SKM-1 treated with dmso at 0.1 percent for 144 hours (cell line): ENCODE measurements at regions not wholly inside any gene's neighbourhood (a gene's known extent, or its start where the extent isn't known, plus 50 kb on each side); places are given as distances from the start of the nearest gene placed in this dataset.
"Not testable (repeated sequence)": the region's sequence is repeated elsewhere in the genome, so short reads cannot be mapped to it uniquely, and the experiment has no call there.

Source experiments
- DNase-seq: peaks from one replicate; lab custom pipeline; 2025; ENCODE audit not compliant: unreplicated experiment; lab: John Stamatoyannopoulos, UW

- DNase-seq = no peak
Measured at GRCh38 chr11:23138761-23139160, 278.5 kb upstream of the CCDC179 start.

DNA sequence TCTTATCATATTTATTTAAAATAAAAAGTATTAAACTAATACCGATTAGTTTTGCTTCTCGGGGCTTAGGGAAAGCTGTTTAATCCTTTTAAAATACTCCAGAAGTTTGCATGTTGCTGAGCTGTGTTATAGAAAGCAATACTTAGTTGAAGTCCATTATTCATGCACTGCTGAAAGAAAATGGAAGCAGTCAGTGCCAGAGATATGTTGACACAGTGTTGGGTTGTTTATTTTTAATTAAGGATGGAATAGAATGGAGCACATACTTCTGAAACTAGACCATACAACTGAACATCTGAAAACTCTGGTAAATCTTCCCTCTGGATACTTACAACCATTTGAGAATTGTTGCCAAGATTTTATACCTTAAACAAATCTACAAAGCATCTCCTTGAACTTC lies 282.7 kb upstream of the CCDC179 start:
- DNase-seq = no peak

- no peak for DNase-seq
Measured at GRCh38 chr11:23151819-23152218, 291.5 kb upstream of the CCDC179 start.

DNA sequence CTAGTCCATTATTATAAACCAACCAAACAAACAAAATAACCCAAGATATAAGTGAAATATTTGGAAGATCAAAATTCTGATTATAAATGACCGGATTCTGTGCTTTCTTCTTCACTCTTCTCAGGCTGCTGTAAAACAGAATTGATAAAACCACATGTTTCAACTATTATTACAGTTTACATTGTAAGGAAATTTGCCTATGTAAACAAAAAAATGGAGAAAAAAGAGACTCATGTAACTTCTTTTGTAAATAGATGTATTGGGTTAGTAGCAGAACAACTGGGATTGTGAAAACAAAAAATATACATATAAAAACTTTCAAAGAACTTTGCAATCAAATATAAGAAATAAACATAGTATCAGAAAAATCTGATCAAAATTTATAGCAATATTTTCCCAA lies 295.2 kb upstream of the CCDC179 start:
- DNase-seq = no peak

GRCh38 chr11:23164022-23164421 lies 303.7 kb upstream of the CCDC179 start:
- DNase-seq = no peak

DNA sequence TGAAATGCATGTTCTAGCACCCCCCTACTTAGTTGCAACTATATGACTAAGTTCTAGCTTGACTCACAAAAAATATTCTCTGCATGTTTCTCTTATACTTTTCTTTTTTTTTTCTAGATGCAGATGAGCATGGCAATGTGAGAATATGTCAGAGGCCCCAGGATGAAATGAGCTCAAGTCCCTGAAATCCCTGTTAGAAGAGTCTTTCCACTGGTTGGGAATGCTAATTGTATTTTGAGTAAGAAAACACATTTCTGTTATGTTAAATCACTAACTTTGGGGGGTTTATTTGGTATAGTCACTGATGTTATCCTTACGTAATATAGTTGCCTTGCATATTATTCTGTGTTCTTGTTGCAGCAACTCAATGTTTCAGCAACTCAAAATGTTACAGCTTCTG lies 306.1 kb upstream of the CCDC179 start:
- DNase-seq = no peak

DNA sequence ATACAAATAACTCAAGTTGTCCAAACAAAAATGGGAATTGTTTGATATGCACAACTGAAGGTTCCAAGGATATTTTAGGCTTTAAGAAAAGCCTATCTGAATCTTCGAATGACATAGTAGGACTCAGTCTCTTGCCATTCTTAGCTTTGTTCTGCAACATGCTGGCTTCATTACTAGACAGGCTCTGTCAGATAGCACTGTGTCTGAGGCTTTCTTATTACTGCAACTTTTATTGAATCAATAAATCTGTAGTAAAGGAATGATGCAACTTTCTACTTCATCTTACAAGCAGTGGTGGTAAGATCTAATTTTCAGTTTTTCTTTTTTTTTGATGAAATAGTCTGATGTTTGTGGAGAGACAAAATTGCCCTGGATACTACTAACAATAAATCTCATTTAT lies 319.3 kb upstream of the CCDC179 start:
- no peak for DNase-seq

DNA sequence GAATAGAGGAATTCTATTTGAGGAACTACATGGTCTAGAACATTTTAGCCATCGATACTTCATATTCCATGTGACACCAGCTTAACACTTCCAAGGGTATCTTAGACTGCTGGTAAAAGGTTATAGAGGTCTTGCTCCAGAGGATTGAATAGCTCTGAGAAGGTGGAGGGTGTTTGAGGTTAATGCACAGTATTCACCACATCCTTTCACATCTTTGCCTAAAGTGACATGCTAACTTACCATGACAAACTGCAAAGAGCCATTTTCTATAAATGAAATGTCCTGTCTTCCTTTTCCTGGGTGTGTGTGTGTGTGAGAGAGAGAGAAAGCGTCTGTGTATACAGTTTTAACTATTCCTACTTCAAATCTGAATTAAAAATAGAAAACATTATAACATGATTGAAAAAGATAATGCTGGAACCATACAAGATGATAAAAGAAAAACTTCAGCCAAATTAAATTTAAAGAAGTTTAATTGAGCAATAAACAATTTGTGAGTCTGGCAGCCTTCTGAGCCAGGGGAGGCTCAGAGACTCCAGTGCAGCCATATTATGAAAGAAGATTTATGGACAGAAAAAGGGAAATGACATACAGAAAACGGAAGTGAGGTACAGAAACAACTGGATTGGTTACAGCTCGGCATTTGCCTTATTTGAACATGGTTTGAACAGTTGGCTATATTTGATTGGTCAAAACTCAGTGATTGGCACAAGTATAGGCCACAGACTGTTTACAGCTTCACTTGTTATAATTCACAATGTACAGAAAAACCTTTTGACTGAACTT lies 320.9 kb upstream of the CCDC179 start:
- no peak for DNase-seq

- no peak for DNase-seq
Measured at GRCh38 chr11:23192256-23192655, 332.0 kb upstream of the CCDC179 start.

- DNase-seq = no peak
Measured at GRCh38 chr11:23201936-23202522, 341.8 kb upstream of the CCDC179 start.

GRCh38 chr11:23202611-23203010 lies 342.3 kb upstream of the CCDC179 start:
- no peak for DNase-seq

DNA sequence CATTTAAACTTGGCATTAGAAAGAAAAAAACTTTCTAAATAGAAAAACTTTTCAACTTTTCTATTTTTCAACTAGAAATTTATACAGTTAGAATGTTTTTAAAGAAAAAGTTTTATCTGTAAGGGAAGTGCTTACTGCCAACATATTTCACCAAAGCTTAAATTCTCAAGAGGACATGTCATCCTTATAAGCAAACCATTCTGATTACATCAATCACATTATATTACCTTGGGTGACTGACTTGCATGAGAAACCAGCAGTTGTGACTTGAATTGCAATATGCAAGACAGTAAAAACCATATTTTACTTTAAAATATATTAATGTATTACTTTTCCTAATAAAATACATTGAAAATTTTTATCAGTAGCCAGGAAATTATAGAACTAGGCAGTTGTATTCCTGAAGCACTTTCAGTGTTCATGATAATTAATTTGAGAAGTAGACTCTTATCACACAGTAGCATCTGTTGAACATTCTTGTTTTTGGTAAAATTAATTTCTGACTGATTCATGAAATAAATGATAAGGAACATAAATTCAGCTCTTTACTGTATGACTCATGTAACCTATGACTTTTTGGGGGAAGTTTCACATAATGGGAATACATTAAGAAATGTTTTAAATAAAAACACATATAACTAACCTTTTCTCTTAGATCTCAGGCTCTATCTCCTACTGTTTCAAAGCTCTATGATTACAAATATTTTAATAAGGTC lies 345.0 kb upstream of the CCDC179 start:
- no peak for DNase-seq

GRCh38 chr11:23206741-23207336 lies 346.6 kb upstream of the CCDC179 start:
- no peak for DNase-seq

- no peak for DNase-seq
Measured at GRCh38 chr11:23211221-23211620, 350.9 kb upstream of the CCDC179 start.

DNA sequence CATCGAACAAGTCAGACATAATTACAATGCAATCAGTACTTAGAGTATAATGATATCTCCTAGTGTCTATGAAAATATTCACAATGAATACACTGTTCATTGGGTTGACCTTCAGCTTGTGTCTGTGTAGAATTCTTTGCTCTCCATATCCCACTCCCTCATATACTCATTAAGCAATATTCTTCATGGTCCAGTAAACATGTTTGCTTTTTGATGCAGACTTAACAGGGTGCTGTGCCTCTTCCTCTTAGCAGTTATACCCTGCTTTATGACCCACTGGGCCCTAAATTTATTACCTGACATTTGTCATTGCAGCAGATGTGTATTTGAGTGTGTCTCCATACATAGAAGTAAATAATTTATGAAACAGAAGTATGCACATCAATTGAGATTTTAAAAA lies 352.5 kb upstream of the CCDC179 start:
- DNase-seq = no peak

DNA sequence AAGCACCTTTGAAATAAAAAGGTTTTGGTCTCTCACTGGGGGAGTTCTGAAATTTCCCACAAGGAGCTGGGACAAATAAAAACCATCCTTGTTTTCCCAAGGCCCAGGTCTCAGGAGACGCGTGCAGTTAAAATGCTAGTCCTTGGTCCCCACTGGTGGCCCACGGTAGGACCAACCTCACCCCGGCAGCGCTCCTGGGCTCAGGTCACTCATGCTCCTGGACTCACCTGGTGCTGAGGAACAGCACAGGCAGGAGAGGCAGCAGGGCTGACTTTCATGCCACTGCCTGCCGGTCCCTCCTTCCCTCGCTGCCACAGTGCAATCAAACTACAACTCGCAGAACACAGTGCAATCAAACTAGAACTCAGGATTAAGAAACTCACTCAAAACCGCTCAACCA lies 356.8 kb upstream of the CCDC179 start:
- no peak for DNase-seq

DNA sequence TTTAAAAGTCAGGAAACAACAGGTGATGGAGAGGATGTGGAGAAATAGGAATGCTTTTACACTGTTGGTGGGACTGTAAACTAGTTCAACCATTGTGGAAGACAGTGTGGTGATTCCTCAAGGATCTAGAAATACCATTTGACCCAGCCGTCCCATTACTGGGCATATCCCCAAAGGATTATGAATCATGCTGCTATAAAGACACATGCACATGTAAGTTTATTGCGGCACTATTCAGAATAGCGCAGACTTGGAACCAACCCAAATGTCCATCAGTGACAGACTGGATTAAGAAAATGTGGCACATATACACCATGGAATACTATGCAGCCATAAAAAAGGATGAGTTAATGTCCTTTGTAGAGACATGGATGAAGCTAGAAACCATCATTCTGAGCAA lies 359.8 kb upstream of the CCDC179 start:
- not testable (repeated sequence) for DNase-seq

GRCh38 chr11:23221366-23221765 lies 361.1 kb upstream of the CCDC179 start:
- no peak for DNase-seq

- DNase-seq = no peak
Measured at GRCh38 chr11:23226331-23227077, 366.2 kb upstream of the CCDC179 start.

DNA sequence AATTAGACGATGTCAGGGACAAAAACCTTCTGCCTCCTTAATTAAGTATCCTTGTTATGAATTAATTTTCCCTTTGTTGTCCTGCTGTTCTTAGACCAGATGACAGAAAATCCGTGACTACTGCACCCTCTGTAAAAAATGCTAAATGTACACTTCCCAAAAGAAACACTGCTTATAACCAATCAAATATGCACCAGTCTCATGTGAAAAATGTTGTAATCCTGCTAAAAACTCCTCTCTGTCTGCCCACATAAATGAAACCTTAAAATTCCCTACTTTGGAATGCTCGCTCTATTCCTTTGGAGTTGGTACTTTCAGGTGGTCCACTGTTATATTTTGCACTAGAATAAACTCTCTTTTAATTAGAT lies 366.8 kb upstream of the CCDC179 start:
- DNase-seq = no peak

DNA sequence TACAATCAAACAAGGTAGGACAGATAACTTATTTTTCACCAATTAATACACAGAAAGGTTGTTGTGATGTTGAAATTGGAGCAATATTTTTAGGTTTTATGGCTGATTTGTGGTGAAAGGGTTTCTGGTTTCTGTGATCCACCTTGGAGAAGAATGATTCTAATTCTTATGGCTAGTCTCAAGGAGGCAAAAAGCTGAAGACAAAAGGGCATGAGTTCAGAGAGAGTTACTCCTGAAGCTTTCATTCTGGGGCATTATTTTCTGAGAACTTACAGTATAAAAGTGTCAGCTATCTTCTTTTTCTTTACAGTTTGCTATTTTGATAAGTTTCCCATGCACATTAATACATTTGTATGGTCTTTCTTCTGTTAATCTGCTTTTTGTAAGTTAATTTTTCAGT lies 372.4 kb upstream of the CCDC179 start:
- no peak for DNase-seq
